GM18520 (cell line): ENCODE measurements at regions not wholly inside any gene's neighbourhood (a gene's known extent, or its start where the extent isn't known, plus 50 kb on each side); places are given as distances from the start of the nearest gene placed in this dataset.
"Not testable (repeated sequence)": the region's sequence is repeated elsewhere in the genome, so short reads cannot be mapped to it uniquely, and the experiment has no call there.

Experiments used
- ATAC-seq: cut with Tn5 transposase; IDR thresholded peaks from one replicate; pipeline ENCODE4 v1.9.1; 2021; ENCODE audit not compliant: unreplicated experiment

DNA sequence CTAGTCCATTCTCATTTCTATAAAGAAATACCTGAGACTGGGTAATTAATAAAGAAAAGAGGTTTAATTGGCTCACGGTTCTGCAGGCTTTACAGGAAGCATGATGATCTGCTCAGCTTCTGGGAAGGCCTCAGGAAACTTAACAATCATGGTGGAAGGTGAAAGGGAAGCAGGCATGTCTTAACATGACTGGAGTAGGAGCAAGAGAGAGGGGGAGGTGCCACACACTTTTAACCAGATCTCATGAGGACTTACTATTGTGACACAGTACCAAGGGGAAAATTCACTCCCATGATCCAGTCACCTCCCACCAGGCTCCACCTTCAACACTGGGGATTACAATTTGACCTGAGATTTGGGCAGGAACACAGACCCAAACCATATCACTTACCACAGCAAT is 310.1 kb downstream of the SH3GL2 start:
- not testable (repeated sequence) for ATAC-seq

- ATAC-seq, result no peak
Observed at GRCh38 chr9:17894501-17895160, 315.8 kb downstream of the SH3GL2 start.

GRCh38 chr9:17900606-17901005 is 321.7 kb downstream of the SH3GL2 start:
- no peak for ATAC-seq

GRCh38 chr9:17905366-17905765 is 326.5 kb downstream of the SH3GL2 start:
- no peak for ATAC-seq

GRCh38 chr9:17905781-17906175 is 326.9 kb downstream of the SH3GL2 start:
- ATAC-seq, result no peak

- ATAC-seq, result no peak
Observed at GRCh38 chr9:17906176-17906840, 327.4 kb downstream of the SH3GL2 start.

GRCh38 chr9:17906841-17907778 is 328.2 kb downstream of the SH3GL2 start:
- no peak for ATAC-seq

- no peak for ATAC-seq
Observed at GRCh38 chr9:17907779-17908508, 329.1 kb downstream of the SH3GL2 start.

DNA sequence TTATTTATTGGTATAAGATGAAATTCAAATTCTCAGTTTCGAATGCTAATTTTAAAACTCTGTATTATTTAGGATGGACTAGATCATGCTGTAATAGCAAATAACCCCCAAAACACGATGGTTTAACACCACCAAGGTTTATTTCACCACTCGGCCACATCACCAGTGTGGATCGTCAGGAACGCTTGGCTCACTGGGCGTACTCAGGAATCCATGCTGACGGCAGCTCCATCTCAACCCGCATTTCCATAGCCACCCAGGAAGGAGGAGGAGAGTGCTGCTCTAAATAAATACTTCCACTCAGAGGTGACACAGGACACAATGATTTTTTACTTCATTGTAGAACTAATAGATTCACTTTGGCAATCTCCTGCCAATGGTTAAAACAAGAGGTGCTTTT is 347.4 kb downstream of the SH3GL2 start:
- no peak for ATAC-seq

DNA sequence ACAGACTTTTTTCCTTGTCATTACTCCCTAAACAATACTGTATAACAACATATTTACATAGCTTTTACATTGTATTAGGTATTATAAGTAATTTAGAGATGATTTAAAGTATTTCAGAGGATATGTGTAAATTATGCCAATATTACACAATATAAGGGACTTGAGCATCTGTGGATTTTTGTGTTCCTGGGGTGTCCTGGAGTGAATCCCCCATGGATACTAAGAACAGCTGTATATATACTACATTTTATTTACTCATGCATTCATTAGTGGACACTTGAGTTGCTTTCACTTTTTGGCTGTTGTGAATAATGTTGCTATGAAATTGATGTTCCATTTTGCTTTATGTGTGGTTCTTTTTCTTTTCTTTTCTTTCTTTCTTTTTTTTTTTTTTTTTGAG is 348.8 kb downstream of the SH3GL2 start:
- no peak for ATAC-seq

- no peak for ATAC-seq
Observed at GRCh38 chr9:17928228-17928627, 349.4 kb downstream of the SH3GL2 start.

DNA sequence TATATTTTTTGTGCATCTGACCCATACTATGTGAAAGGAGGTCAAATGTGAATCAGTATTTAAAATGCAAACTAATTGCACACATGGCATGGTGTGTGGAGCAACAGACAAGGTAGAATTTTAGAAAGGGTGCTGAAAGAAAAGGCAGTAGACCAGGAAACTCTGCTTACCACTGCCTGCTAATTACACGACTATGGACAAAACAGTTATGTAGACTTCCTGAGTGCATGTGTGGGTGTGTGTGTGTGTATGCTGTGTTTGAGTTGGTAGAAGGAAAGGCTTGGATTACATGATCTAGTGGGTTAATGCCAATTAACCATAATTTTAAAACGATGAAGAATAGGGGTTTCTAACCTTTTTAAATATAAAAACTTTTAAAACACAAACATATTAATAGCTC is 349.9 kb downstream of the SH3GL2 start:
- ATAC-seq, result no peak

GRCh38 chr9:17929506-17929905 is 350.6 kb downstream of the SH3GL2 start:
- no peak for ATAC-seq

DNA sequence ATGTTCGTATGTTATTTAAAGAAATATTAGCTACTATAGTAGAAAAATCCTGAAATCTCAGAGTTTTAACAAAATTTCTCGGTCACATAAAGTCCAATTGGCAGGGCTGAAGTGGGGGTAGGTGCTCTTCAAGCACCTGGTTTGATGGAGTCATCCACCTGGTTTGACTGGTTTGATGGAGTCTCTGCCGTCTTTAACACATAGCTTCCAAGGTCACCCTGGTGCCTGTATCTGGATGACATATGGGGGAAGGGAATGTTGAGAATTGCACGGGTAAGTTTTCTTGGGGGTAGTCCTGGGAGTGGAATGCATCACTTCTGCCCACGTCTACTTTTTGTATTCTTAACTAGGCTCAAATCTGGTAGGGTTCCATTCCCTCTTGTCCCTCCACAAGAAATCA is 351.2 kb downstream of the SH3GL2 start:
- ATAC-seq, result no peak

GRCh38 chr9:17936365-17936764 is 357.5 kb downstream of the SH3GL2 start:
- ATAC-seq, result no peak

- ATAC-seq, result no peak
Observed at GRCh38 chr9:17938035-17938655, 359.3 kb downstream of the SH3GL2 start.

DNA sequence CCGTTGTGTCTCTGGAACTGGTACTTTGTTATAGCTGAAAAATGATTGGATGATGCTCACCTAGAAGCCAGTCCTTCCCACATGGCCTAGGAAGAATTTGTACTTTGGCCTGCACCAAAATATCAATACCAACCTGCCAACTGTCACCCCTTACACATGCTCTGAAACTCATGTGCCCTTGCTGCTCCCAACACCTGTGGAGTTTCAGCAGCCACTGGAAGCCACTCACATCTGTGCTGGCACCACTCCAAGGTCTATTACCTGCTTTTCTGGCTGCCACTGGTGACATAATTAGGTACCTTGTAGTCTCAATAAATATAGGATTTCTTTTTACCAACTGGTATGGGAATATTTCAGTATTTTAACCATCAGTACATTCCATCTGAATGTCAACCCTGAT is 363.6 kb downstream of the SH3GL2 start:
- ATAC-seq, result no peak

DNA sequence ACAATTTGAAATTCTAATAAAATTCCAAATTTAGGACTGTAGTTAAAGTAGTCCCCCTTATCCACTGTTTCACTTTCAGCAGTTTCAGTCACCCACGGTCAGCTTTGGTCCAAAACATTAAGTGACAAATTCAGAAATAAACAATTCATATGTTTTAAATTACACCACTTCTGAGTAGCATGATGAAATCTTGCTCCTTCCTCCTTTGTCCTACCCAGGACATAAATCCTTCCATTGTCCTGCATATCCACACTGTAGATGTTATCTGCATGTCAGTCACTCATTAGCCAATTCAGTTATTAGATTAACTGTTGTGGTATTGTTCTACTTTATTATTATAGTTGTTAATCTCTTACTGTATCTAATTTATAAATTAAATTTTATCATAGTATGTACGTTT is 376.5 kb downstream of the SH3GL2 start:
- no peak for ATAC-seq

DNA sequence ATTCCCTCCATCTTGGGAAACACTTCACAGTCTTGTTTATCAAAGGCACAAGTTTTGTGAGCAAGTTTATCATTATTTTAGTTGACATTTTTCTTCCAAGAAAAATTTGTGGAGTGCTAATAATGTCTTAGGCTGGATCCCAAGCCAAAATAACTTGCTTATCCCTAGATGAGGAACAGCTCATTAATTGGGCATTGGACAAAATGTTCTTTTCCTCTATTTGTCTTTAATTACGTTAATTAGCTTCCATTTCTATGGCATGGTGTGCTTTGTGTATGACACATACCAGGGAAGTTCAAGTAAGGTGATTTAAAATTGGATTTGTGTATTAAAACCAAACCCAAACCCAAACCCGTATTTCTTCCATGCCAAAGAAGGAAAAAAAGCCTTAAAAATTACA is 379.5 kb downstream of the SH3GL2 start:
- no peak for ATAC-seq

DNA sequence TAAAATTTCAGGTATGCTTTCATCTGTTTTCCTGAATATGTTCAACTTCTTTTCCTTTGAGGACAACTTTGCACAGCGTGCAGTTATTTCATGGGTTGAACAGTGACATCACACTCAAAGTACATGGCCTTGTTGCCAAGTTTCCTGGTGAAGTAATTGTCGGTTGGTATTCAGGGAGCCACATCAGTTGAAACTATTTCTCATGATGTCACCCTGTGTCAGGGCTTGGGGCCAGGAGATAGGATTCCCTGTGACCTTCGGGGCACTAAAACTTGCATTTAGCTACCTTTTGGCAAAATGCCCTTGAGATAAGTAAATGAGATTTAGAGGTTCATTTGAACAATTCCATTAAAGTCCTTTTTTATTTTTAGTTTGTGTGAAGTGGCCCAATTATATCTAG is 383.9 kb downstream of the SH3GL2 start:
- ATAC-seq, result no peak

GRCh38 chr9:17963498-17963897 is 384.6 kb downstream of the SH3GL2 start:
- ATAC-seq, result no peak
